Activated naive CD8-positive, alpha-beta T cell treated with anti-CD3 and anti-CD28 coated beads for 36 hours (primary cell): ENCODE measurements at regions not wholly inside any gene's neighbourhood (a gene's known extent, or its start where the extent isn't known, plus 50 kb on each side); places are given as distances from the start of the nearest gene placed in this dataset.

Experiments used
- DNase-seq: peaks from one replicate; pipeline ENCODE4 v3.0.0; 2021
- H3K27ac Mint-ChIP-seq: one replicate; pipeline ENCODE4 v1.8.0; 2022; ENCODE audit warnings: mild to moderate bottlenecking, moderate library complexity, mixed read lengths
- H3K27me3 Mint-ChIP-seq: one replicate; pipeline ENCODE4 v1.8.0; 2022; ENCODE audit warnings: mild to moderate bottlenecking, mixed read lengths
- H3K36me3 Mint-ChIP-seq: one replicate; pipeline ENCODE4 v1.8.0; 2021; ENCODE audit warnings: mild to moderate bottlenecking, mixed read lengths
- H3K4me1 Mint-ChIP-seq: one replicate; pipeline ENCODE4 v1.8.0; 2021; ENCODE audit warnings: mixed read lengths
- H3K4me3 Mint-ChIP-seq: one replicate; pipeline ENCODE4 v1.8.0; 2022; ENCODE audit warnings: mild to moderate bottlenecking, moderate library complexity, mixed read lengths
- H3K9me3 Mint-ChIP-seq: one replicate; pipeline ENCODE4 v1.8.0; 2022; ENCODE audit warnings: mixed read lengths

GRCh38 chr1:106458866-106459265, 597.6 kb upstream of the PRMT6 start:
- Mint-ChIP-seq H3K27ac (no peak overlapping the region), H3K27me3 (no peaks in the 10 kb centered on the region)
- DNase-seq: no peak

GRCh38 chr1:106459418-106459817, 597.1 kb upstream of the PRMT6 start:
- Mint-ChIP-seq H3K4me1 (no peaks in the 10 kb centered on the region), H3K27me3 (no peaks in the 10 kb centered on the region), H3K4me3 (no peak overlapping the region), H3K36me3 (no peaks in the 10 kb centered on the region), H3K27ac (no peak overlapping the region), H3K9me3 (peaks cover 3% of the 10 kb centered on the region)
- DNase-seq: no peak

More at GRCh38 chr1:106458866-106459265, 597.6 kb upstream of the PRMT6 start:
- H3K4me3 Mint-ChIP-seq: no peak overlapping the region
- no peaks in the 10 kb centered on the region for H3K36me3 Mint-ChIP-seq
- H3K4me1 Mint-ChIP-seq: no peaks in the 10 kb centered on the region
- H3K9me3 Mint-ChIP-seq: peaks cover 1% of the 10 kb centered on the region

GRCh38 chr1:106465666-106466065, 590.8 kb upstream of the PRMT6 start:
- Mint-ChIP-seq H3K9me3 (peaks cover 21% of the 10 kb centered on the region), H3K4me1 (no peaks in the 10 kb centered on the region), H3K27me3 (no peaks in the 10 kb centered on the region), H3K27ac (no peak overlapping the region), H3K4me3 (no peak overlapping the region), H3K36me3 (no peaks in the 10 kb centered on the region)
- no peak for DNase-seq

GRCh38 chr1:106480629-106481028, 575.8 kb upstream of the PRMT6 start:
- H3K9me3 Mint-ChIP-seq: peaks cover 12% of the 10 kb centered on the region
- no peaks in the 10 kb centered on the region for H3K4me1 Mint-ChIP-seq
- no peaks in the 10 kb centered on the region for H3K27me3 Mint-ChIP-seq
- no peak overlapping the region for H3K4me3 Mint-ChIP-seq
- H3K27ac Mint-ChIP-seq: no peak overlapping the region
- H3K36me3 Mint-ChIP-seq: no peaks in the 10 kb centered on the region
- no peak for DNase-seq

- Mint-ChIP-seq H3K27ac (no peak overlapping the region), H3K27me3 (no peaks in the 10 kb centered on the region), H3K9me3 (peaks cover 4% of the 10 kb centered on the region), H3K4me3 (no peak overlapping the region), H3K36me3 (no peaks in the 10 kb centered on the region), H3K4me1 (no peaks in the 10 kb centered on the region)
- no peak for DNase-seq
Observed at GRCh38 chr1:106492880-106493279, 563.6 kb upstream of the PRMT6 start.

- no peak overlapping the region for H3K27ac Mint-ChIP-seq
- no peaks in the 10 kb centered on the region for H3K27me3 Mint-ChIP-seq
- H3K36me3 Mint-ChIP-seq: no peaks in the 10 kb centered on the region
- no peaks in the 10 kb centered on the region for H3K4me1 Mint-ChIP-seq
- DNase-seq: no peak
- no peak overlapping the region for H3K4me3 Mint-ChIP-seq
- H3K9me3 Mint-ChIP-seq: no peaks in the 10 kb centered on the region
Observed at GRCh38 chr1:106494646-106495045, 561.8 kb upstream of the PRMT6 start.

- Mint-ChIP-seq H3K9me3 (no peaks in the 10 kb centered on the region), H3K4me3 (no peak overlapping the region), H3K4me1 (no peaks in the 10 kb centered on the region), H3K36me3 (no peaks in the 10 kb centered on the region), H3K27me3 (no peaks in the 10 kb centered on the region), H3K27ac (no peak overlapping the region)
- DNase-seq: no peak
Observed at GRCh38 chr1:106498238-106498637, 558.2 kb upstream of the PRMT6 start.

GRCh38 chr1:106502659-106503058, 553.8 kb upstream of the PRMT6 start:
- DNase-seq: no peak
- Mint-ChIP-seq H3K9me3 (no peaks in the 10 kb centered on the region), H3K27ac (no peak overlapping the region), H3K36me3 (no peaks in the 10 kb centered on the region), H3K4me1 (no peaks in the 10 kb centered on the region), H3K27me3 (no peaks in the 10 kb centered on the region), H3K4me3 (no peak overlapping the region)

- H3K27ac Mint-ChIP-seq: no peak overlapping the region
Observed at GRCh38 chr1:106515375-106515774, 541.1 kb upstream of the PRMT6 start.

GRCh38 chr1:106517224-106517623, 539.2 kb upstream of the PRMT6 start:
- Mint-ChIP-seq H3K4me3 (no peak overlapping the region), H3K9me3 (no peaks in the 10 kb centered on the region), H3K27me3 (no peaks in the 10 kb centered on the region), H3K36me3 (no peaks in the 10 kb centered on the region), H3K27ac (no peak overlapping the region), H3K4me1 (no peaks in the 10 kb centered on the region)
- DNase-seq: no peak

More at GRCh38 chr1:106515375-106515774, 541.1 kb upstream of the PRMT6 start:
- Mint-ChIP-seq H3K4me1 (no peaks in the 10 kb centered on the region), H3K27me3 (no peaks in the 10 kb centered on the region), H3K4me3 (no peak overlapping the region), H3K36me3 (no peaks in the 10 kb centered on the region), H3K9me3 (no peaks in the 10 kb centered on the region)
- DNase-seq: no peak

- H3K4me3 Mint-ChIP-seq: no peak overlapping the region
- no peaks in the 10 kb centered on the region for H3K4me1 Mint-ChIP-seq
- H3K27me3 Mint-ChIP-seq: no peaks in the 10 kb centered on the region
- H3K9me3 Mint-ChIP-seq: no peaks in the 10 kb centered on the region
- DNase-seq: no peak
- H3K36me3 Mint-ChIP-seq: no peaks in the 10 kb centered on the region
- H3K27ac Mint-ChIP-seq: no peak overlapping the region
Observed at GRCh38 chr1:106523497-106523896, 533.0 kb upstream of the PRMT6 start.

- Mint-ChIP-seq H3K27ac (no peak overlapping the region), H3K27me3 (no peaks in the 10 kb centered on the region), H3K9me3 (no peaks in the 10 kb centered on the region), H3K36me3 (no peaks in the 10 kb centered on the region), H3K4me1 (no peaks in the 10 kb centered on the region), H3K4me3 (no peak overlapping the region)
- no peak for DNase-seq
Observed at GRCh38 chr1:106524631-106525030, 531.8 kb upstream of the PRMT6 start.

GRCh38 chr1:106526650-106527049, 529.8 kb upstream of the PRMT6 start:
- Mint-ChIP-seq H3K36me3 (no peaks in the 10 kb centered on the region), H3K27me3 (no peaks in the 10 kb centered on the region), H3K4me1 (no peaks in the 10 kb centered on the region), H3K9me3 (peaks cover 5% of the 10 kb centered on the region), H3K4me3 (no peak overlapping the region), H3K27ac (no peak overlapping the region)
- DNase-seq: no peak

GRCh38 chr1:106534612-106535011, 521.9 kb upstream of the PRMT6 start:
- Mint-ChIP-seq H3K9me3 (peaks cover 12% of the 10 kb centered on the region), H3K36me3 (no peaks in the 10 kb centered on the region), H3K4me1 (no peaks in the 10 kb centered on the region), H3K27ac (no peak overlapping the region), H3K4me3 (no peak overlapping the region), H3K27me3 (no peaks in the 10 kb centered on the region)
- DNase-seq: no peak

- Mint-ChIP-seq H3K27me3 (no peaks in the 10 kb centered on the region), H3K4me1 (no peaks in the 10 kb centered on the region), H3K4me3 (no peak overlapping the region), H3K36me3 (no peaks in the 10 kb centered on the region), H3K9me3 (peaks cover 11% of the 10 kb centered on the region), H3K27ac (no peak overlapping the region)
- DNase-seq: no peak
Observed at GRCh38 chr1:106536741-106537140, 519.7 kb upstream of the PRMT6 start.

GRCh38 chr1:106548726-106549125, 507.7 kb upstream of the PRMT6 start:
- no peaks in the 10 kb centered on the region for H3K4me1 Mint-ChIP-seq
- peaks cover 11% of the 10 kb centered on the region for H3K9me3 Mint-ChIP-seq
- H3K27ac Mint-ChIP-seq: no peak overlapping the region
- H3K4me3 Mint-ChIP-seq: no peak overlapping the region
- no peak for DNase-seq
- no peaks in the 10 kb centered on the region for H3K27me3 Mint-ChIP-seq
- H3K36me3 Mint-ChIP-seq: no peaks in the 10 kb centered on the region

GRCh38 chr1:106554294-106554693, 502.2 kb upstream of the PRMT6 start:
- H3K9me3 Mint-ChIP-seq: peaks cover 11% of the 10 kb centered on the region
- no peak overlapping the region for H3K4me3 Mint-ChIP-seq
- no peaks in the 10 kb centered on the region for H3K36me3 Mint-ChIP-seq
- H3K27ac Mint-ChIP-seq: no peak overlapping the region
- DNase-seq: no peak
- no peaks in the 10 kb centered on the region for H3K27me3 Mint-ChIP-seq
- H3K4me1 Mint-ChIP-seq: no peaks in the 10 kb centered on the region
